Transverse colon (tissue), 4 donors: ENCODE measurements at regions not wholly inside any gene's neighbourhood (a gene's known extent, or its start where the extent isn't known, plus 50 kb on each side); places are given as distances from the start of the nearest gene placed in this dataset.

Experiments used
- DNase-seq: peaks from one replicate; pipeline ENCODE4 v3.0.0-alpha.2; 2019
- H3K27ac ChIP-seq, 4 donors: fragments of 200-600 bp; sonication (generic); 2 replicates each; pipeline ENCODE4 v1.5.1; 2016 to 2018; ENCODE audit warnings: inconsistent platforms in 4 of 4
- H3K27me3 ChIP-seq: fragments of 200-600 bp; sonication (generic); 2 replicates; pipeline ENCODE4 v1.5.1; 2017; ENCODE audit warnings: inconsistent platforms
- H3K36me3 ChIP-seq, 4 donors: fragments of 200-600 bp; sonication (generic); 2 replicates each; pipeline ENCODE4 v1.5.1; 2017 to 2019; ENCODE audit warnings: inconsistent platforms in 4 of 4
- H3K4me1 ChIP-seq, 4 donors: fragments of 200-600 bp; sonication (generic); 2 replicates each; pipeline ENCODE4 v1.5.1; 2017 to 2020; ENCODE audit warnings: inconsistent platforms in 4 of 4
- H3K4me3 ChIP-seq, 4 donors: fragments of 200-600 bp; sonication (generic); 1 replicate in 1 of 4; 2 replicates in 3 of 4; pipeline versions ENCODE4 v1.5.1 to v1.6.1; 2017 to 2019; ENCODE audit warnings: inconsistent platforms in 4 of 4
- H3K9me3 ChIP-seq, 2 donors: fragments of 200-600 bp; sonication (generic); 2 replicates each; pipeline ENCODE4 v1.5.1; 2017 to 2019; ENCODE audit warnings: inconsistent platforms in 2 of 2
- EP300 ChIP-seq: sonication (generic); formaldehyde crosslinking; IDR thresholded peaks from one replicate; pipeline ENCODE4 v1.6.1; 2017; ENCODE audit warnings: antibody characterized with exemption, low read depth
- POLR2A ChIP-seq: fragments of 450-650 bp; IDR thresholded peaks from one replicate; pipeline ENCODE4 v1.6.1; 2016; ENCODE audit warnings: antibody characterized with exemption, mild to moderate bottlenecking, moderate library complexity
- POLR2AphosphoS5 ChIP-seq, 3 donors: sonication (generic); formaldehyde crosslinking; IDR thresholded peaks; one replicate each; pipeline ENCODE4 v1.6.1; 2016; ENCODE audit warnings: antibody characterized with exemption in 3 of 3
- WGBS, 2 donors: methylation state at CpG; one replicate each; pipeline ENCODE4 v1.1.5; 2018; ENCODE audit warnings: low coverage in 1 of 2; 5-methylcytosine and 5-hydroxymethylcytosine counted together
- in situ Hi-C, 4 donors: fragments of 200-750 bp; cut with MboI; loops; one replicate each; pipeline versions ENCODE4 v1.15.0 to v1.15.1; 2017; ENCODE audit warnings: low sequenced_read_pairs in 3 of 4, low pct_ligation_motif_present in 1 of 4, low pct_unique_long_range_greater_than_20kb in 1 of 4
- intact Hi-C: fragments of 100-400 bp; cut with DNase I; formaldehyde crosslinking; loops from one replicate; pipeline ENCODE4 v1.15.1; 2023; ENCODE audit warnings: low total_unique reads
- TF ChIP-seq, protein P1 (sequence below), 5 experiments: fragments of 200-600 bp in 3 of 5; fragments of 450-650 bp in 2 of 5; sonication (generic) in 3 of 5; IDR thresholded peaks; 1 replicate in 2 of 5; 2 replicates in 3 of 5; pipeline ENCODE4 v1.5.1; 2016 to 2017; ENCODE audit warnings: antibody characterized with exemption in 5 of 5, inconsistent platforms in 3 of 5, mild to moderate bottlenecking in 2 of 5, moderate library complexity in 1 of 5

- Histone ChIP-seq H3K27ac (no peak overlapping the region), H3K4me1 (no peaks in the 10 kb centered on the region), H3K4me3 (no peak overlapping the region), H3K27me3 (no peaks in the 10 kb centered on the region), H3K9me3 (no peaks in the 10 kb centered on the region), H3K36me3 (no peaks in the 10 kb centered on the region)
- TF ChIP-seq, protein P1, sequence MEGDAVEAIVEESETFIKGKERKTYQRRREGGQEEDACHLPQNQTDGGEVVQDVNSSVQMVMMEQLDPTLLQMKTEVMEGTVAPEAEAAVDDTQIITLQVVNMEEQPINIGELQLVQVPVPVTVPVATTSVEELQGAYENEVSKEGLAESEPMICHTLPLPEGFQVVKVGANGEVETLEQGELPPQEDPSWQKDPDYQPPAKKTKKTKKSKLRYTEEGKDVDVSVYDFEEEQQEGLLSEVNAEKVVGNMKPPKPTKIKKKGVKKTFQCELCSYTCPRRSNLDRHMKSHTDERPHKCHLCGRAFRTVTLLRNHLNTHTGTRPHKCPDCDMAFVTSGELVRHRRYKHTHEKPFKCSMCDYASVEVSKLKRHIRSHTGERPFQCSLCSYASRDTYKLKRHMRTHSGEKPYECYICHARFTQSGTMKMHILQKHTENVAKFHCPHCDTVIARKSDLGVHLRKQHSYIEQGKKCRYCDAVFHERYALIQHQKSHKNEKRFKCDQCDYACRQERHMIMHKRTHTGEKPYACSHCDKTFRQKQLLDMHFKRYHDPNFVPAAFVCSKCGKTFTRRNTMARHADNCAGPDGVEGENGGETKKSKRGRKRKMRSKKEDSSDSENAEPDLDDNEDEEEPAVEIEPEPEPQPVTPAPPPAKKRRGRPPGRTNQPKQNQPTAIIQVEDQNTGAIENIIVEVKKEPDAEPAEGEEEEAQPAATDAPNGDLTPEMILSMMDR (IDR thresholded peaks at IDR 0.05), result no peak
- TF ChIP-seq EP300 (no peak), POLR2AphosphoS5 (IDR thresholded peaks at IDR 0.05) (no peak), POLR2A (no peak)
- WGBS, 2 donors, result 85 to 86% methylated on average over 3 to 5 of the region's 5 CpGs
- intact Hi-C loops, result no loop called here
- no peak for DNase-seq
- in situ Hi-C loops, result no loop called here
Measured at GRCh38 chr7:13790611-13791010, 198.9 kb downstream of the ETV1 start.

GRCh38 chr7:13792208-13792607 lies 197.3 kb downstream of the ETV1 start:
- Histone ChIP-seq H3K36me3 (no peaks in the 10 kb centered on the region), H3K4me3 (no peak overlapping the region), H3K4me1 (no peaks in the 10 kb centered on the region), H3K9me3 (no peaks in the 10 kb centered on the region), H3K27me3 (no peaks in the 10 kb centered on the region), H3K27ac (no peak overlapping the region)
- in situ Hi-C loops (no loop called here), intact Hi-C loops (no loop called here)
- TF ChIP-seq, protein P1 (IDR thresholded peaks at IDR 0.05), result no peak
- TF ChIP-seq POLR2A (no peak), EP300 (no peak), POLR2AphosphoS5 (IDR thresholded peaks at IDR 0.05) (no peak)
- 57 to 82% methylated on average over 6 of the region's 6 CpGs for WGBS, 2 donors
- no peak for DNase-seq

GRCh38 chr7:13793926-13794325 lies 195.5 kb downstream of the ETV1 start:
- H3K36me3 ChIP-seq, result no peaks in the 10 kb centered on the region
- H3K27ac ChIP-seq, result no peak overlapping the region
- DNase-seq, result no peak
- H3K27me3 ChIP-seq, result no peaks in the 10 kb centered on the region
- no peak overlapping the region for H3K4me3 ChIP-seq
- WGBS, 2 donors, result 69 to 92% methylated on average over 4 of the region's 4 CpGs
- H3K4me1 ChIP-seq, result no peaks in the 10 kb centered on the region
- in situ Hi-C loops, result no loop called here
- intact Hi-C loops, result no loop called here
- no peaks in the 10 kb centered on the region for H3K9me3 ChIP-seq
- no peak for TF ChIP-seq POLR2A

DNA sequence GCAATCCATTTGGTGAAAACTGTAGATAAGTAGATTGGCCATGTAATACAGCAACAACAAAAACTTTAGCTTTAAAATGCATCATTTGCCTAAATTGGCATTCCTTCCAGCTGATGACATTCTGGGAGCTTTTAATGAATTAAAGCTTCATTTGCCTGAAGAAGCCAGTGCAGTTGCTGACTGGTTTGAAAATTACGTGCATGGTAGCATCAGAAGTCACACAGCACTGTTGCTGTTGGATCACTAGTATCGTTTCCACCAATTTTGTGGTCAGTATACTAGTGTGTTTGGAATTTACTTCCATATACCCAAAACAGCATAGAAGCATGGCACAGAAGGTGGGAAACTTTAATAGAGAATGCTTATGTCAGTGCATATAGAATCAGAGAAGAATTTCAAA lies 194.9 kb downstream of the ETV1 start:
- Histone ChIP-seq H3K27ac (no peak overlapping the region), H3K27me3 (no peaks in the 10 kb centered on the region), H3K4me3 (no peak overlapping the region), H3K4me1 (no peaks in the 10 kb centered on the region), H3K9me3 (no peaks in the 10 kb centered on the region), H3K36me3 (no peaks in the 10 kb centered on the region)
- 80 to 85% methylated on average over 2 of the region's 2 CpGs for WGBS, 2 donors
- DNase-seq, result no peak
- in situ Hi-C loops, result no loop called here
- no peak for TF ChIP-seq EP300
- TF ChIP-seq POLR2AphosphoS5 (IDR thresholded peaks at IDR 0.05), result no peak
- TF ChIP-seq, protein P1 (IDR thresholded peaks at IDR 0.05), result no peak
- TF ChIP-seq POLR2A, result no peak
- intact Hi-C loops, result no loop called here

DNA sequence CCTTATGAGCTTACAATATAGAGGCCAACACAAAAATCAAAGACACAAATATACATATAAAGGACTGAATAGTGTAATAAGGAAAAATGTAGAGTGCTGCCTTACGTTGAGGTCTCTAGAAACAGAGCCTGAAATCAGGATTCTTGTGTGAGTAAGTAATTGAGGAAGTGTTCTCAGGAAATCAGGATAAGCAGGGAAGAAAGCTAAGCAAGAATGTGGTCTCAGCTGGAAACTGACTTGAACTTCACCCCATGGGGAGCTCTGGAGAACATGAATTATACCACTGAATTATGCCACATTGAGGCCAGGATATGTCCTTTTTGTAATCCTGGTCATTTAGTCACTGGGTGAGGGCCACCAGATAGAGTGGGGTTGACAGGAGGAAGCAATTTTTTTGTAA lies 191.9 kb downstream of the ETV1 start:
- 50 to 55% methylated on average over 1 of the region's 1 CpG for WGBS, 2 donors
- Histone ChIP-seq H3K9me3 (no peaks in the 10 kb centered on the region), H3K27me3 (no peaks in the 10 kb centered on the region), H3K36me3 (no peaks in the 10 kb centered on the region), H3K27ac (no peak overlapping the region), H3K4me3 (no peak overlapping the region), H3K4me1 (no peaks in the 10 kb centered on the region)
- intact Hi-C loops, result no loop called here
- no peak for TF ChIP-seq POLR2AphosphoS5 (IDR thresholded peaks at IDR 0.05)
- no peak for TF ChIP-seq EP300
- TF ChIP-seq, protein P1 (IDR thresholded peaks at IDR 0.05), result no peak
- no peak for TF ChIP-seq POLR2A
- no peak for DNase-seq
- in situ Hi-C loops, result no loop called here
